HepG2 (cell line): ENCODE measurements at regions not wholly inside any gene's neighbourhood (a gene's known extent, or its start where the extent isn't known, plus 50 kb on each side); places are given as distances from the start of the nearest gene placed in this dataset.

ENCODE experiments used
- ATAC-seq: fragments of 200-7000 bp; cut with Tn5 transposase; 3 replicates; pipeline ENCODE4 v1.9.1; 2020; ENCODE audit warnings: mild to moderate bottlenecking, moderate library complexity
- BruUV-seq: library from RNA; stranded (reverse); fragments of 400-500 nt; replicated peaks from 2 replicates; lab custom pipeline; 2021; lab: Mats Ljungman, UMichigan
- CTCF ChIA-PET: fragments of 300-600 bp; formaldehyde crosslinking; extraction: SDS; loops from one replicate; lab custom pipeline; 2021; ENCODE audit warnings: low total read pairs, inconsistent platforms, low intra/inter-chr PET ratio; lab: Yijun Ruan, JAX
- POLR2A ChIA-PET: fragments of 350-600 bp; sonication (Branson Sonifier 250); formaldehyde crosslinking; loops from one replicate; lab custom pipeline; 2020; ENCODE audit warnings: antibody characterized with exemption, inconsistent platforms; lab: Yijun Ruan, JAX
- DNase-seq: peaks from one replicate; pipeline ENCODE4 v3.0.0-alpha.2; 2015; ENCODE audit warnings: low spot score
- FAIRE-seq: peaks from 3 replicates; lab custom pipeline; 2011; peaks lifted over from hg19 to GRCh38; lab: Jason Lieb, UNC
- H2AFZ ChIP-seq: one replicate; pipeline ENCODE4 v1.6.1; 2011; ENCODE audit warnings: low read length, inconsistent platforms
- H3K27ac ChIP-seq: fragments of 300-600 bp; 3 replicates; pipeline ENCODE4 v1.8.0; 2011; ENCODE audit warnings: mixed run types, mild to moderate bottlenecking, mixed read lengths, low read length, inconsistent platforms; ENCODE audit not compliant: insufficient read depth; ENCODE audit errors: extremely low read length
- H3K27me3 ChIP-seq, 2 experiments: fragments of 200-600 bp in 1 of 2; 2 replicates in 1 of 2; 3 replicates in 1 of 2; pipeline versions ENCODE4 v1.6.0 to v1.8.0; 2011; ENCODE audit warnings: low read length in 2 of 2, mild to moderate bottlenecking in 2 of 2, moderate library complexity in 2 of 2, inconsistent platforms in 1 of 2; ENCODE audit not compliant: insufficient read depth in 2 of 2, control insufficient read depth in 1 of 2
- H3K36me3 ChIP-seq, 2 experiments: fragments of 200-600 bp in 1 of 2; replicated peaks in 1 of 2; 2 replicates in 1 of 2; 3 replicates in 1 of 2; pipeline versions ENCODE4 v1.5.1 to v1.8.0; 2011; ENCODE audit warnings: low read length in 2 of 2, inconsistent platforms in 1 of 2; ENCODE audit not compliant: insufficient read depth in 2 of 2, control insufficient read depth in 1 of 2
- H3K4me1 ChIP-seq: 2 replicates; pipeline ENCODE4 v1.5.1; 2012; ENCODE audit warnings: low read length, inconsistent platforms; ENCODE audit not compliant: insufficient read depth
- H3K4me2 ChIP-seq: 2 replicates; pipeline ENCODE4 v1.6.0; 2011; ENCODE audit warnings: low read depth, low read length, inconsistent platforms
- H3K4me3 ChIP-seq, 3 experiments: fragments of 200-600 bp in 1 of 3; sonication (generic), shearing (Covaris generic) in 1 of 3; replicated peaks in 1 of 3; 2 replicates each; pipeline ENCODE4 v1.5.1; 2011 to 2016; ENCODE audit warnings: low read length in 3 of 3, inconsistent platforms in 2 of 3, low read depth in 2 of 3, mild to moderate bottlenecking in 2 of 3, control low read depth in 1 of 3, mixed read lengths in 1 of 3; ENCODE audit not compliant: insufficient read depth in 1 of 3
- H3K79me2 ChIP-seq: one replicate; pipeline ENCODE4 v1.6.1; 2011; ENCODE audit warnings: low read length, inconsistent platforms; ENCODE audit not compliant: insufficient read depth
- H3K9ac ChIP-seq: 2 replicates; pipeline ENCODE4 v1.6.0; 2011; ENCODE audit warnings: mild to moderate bottlenecking, low read depth, low read length, inconsistent platforms; ENCODE audit not compliant: insufficient read depth
- H3K9me3 ChIP-seq: 2 replicates; pipeline ENCODE4 v1.5.1; 2012; ENCODE audit warnings: mild to moderate bottlenecking, low read length
- H4K20me1 ChIP-seq: 2 replicates; pipeline ENCODE4 v1.6.0; 2011; ENCODE audit warnings: inconsistent platforms, mild to moderate bottlenecking, low read length, moderate library complexity; ENCODE audit not compliant: insufficient read depth
- ARID4A ChIP-seq: sonication (generic); formaldehyde crosslinking; IDR thresholded peaks from 2 replicates; pipeline ENCODE4 v1.5.0; 2020; ENCODE audit warnings: mild to moderate bottlenecking, missing genetic modification reagents, borderline replicate concordance
- EEA1 ChIP-seq: sonication (generic); formaldehyde crosslinking; IDR thresholded peaks from 2 replicates; pipeline ENCODE4 v1.5.1; 2020; ENCODE audit warnings: mild to moderate bottlenecking, missing genetic modification reagents, borderline replicate concordance
- MLX ChIP-seq: IDR thresholded peaks from 2 replicates; pipeline ENCODE4 v1.6.1; 2016
- SIX1 ChIP-seq: sonication (generic); formaldehyde crosslinking; IDR thresholded peaks from 2 replicates; pipeline ENCODE4 v1.4.0; 2020; ENCODE audit warnings: missing genetic modification reagents, borderline replicate concordance
- SNAI1 ChIP-seq: sonication (generic); formaldehyde crosslinking; IDR thresholded peaks from 2 replicates; pipeline ENCODE4 v1.5.0; 2020; ENCODE audit warnings: mild to moderate bottlenecking, missing genetic modification reagents, borderline replicate concordance
- TAF1 ChIP-seq: sonication (generic); formaldehyde crosslinking; IDR thresholded peaks from 2 replicates; pipeline ENCODE4 v1.4.0; 2020; ENCODE audit warnings: missing genetic modification reagents
- YY1 ChIP-seq: IDR thresholded peaks from 2 replicates; pipeline ENCODE4 v1.6.1; 2011; ENCODE audit warnings: low read length, low read depth, moderate library complexity, mild to moderate bottlenecking; ENCODE audit not compliant: insufficient read depth, insufficient replicate concordance
- ZNF263 ChIP-seq: sonication (generic); formaldehyde crosslinking; IDR thresholded peaks from 2 replicates; pipeline ENCODE4 v1.4.0; 2020; ENCODE audit warnings: missing genetic modification reagents
- ZNF276 ChIP-seq: sonication (generic); formaldehyde crosslinking; IDR thresholded peaks from 2 replicates; pipeline ENCODE4 v1.4.0; 2020; ENCODE audit warnings: mild to moderate bottlenecking, low read depth, missing genetic modification reagents
- ZNF33B ChIP-seq: sonication (generic); formaldehyde crosslinking; IDR thresholded peaks from 2 replicates; pipeline ENCODE4 v1.5.1; 2020; ENCODE audit warnings: mild to moderate bottlenecking, missing genetic modification reagents
- WGBS: methylation state at CpG from one replicate; pipeline ENCODE4 v1.1.6; 2017; ENCODE audit warnings: low lambda C conversion rate; 5-methylcytosine and 5-hydroxymethylcytosine counted together
- in situ Hi-C: cut with HindIII; loops from 2 replicates; pipeline ENCODE4 v1.10.0; 2017; ENCODE audit warnings: low pct_unique_long_range_greater_than_20kb; ENCODE audit not compliant: extremely low pct_ligation_motif_present
- intact Hi-C: fragments of 100-400 bp; cut with micrococcal nuclease; formaldehyde crosslinking; loops from one replicate; pipeline ENCODE4 v1.10.0; 2022; ENCODE audit not compliant: unreplicated experiment

GRCh38 chr16:62167551-62167950 is 131.3 kb upstream of the CDH8 start:
- 0% methylated on average over 1 of the region's 1 CpG for WGBS
- H3K9ac ChIP-seq = no peak overlapping the region
- no peak overlapping the region for H2AFZ ChIP-seq
- no peak overlapping the region for H3K27ac ChIP-seq
- ATAC-seq (no peak), FAIRE-seq (no peak), DNase-seq (no peak)
- in situ Hi-C loops (no loop called here), intact Hi-C loops (no loop called here)
- POLR2A ChIA-PET = no interaction called here
- CTCF ChIA-PET = no interaction called here
- no TSS peak for BruUV-seq
- no peaks in the 10 kb centered on the region for H3K27me3 ChIP-seq
- H3K4me1 ChIP-seq = no peaks in the 10 kb centered on the region
- no peaks in the 10 kb centered on the region for H3K79me2 ChIP-seq
- H4K20me1 ChIP-seq = no peaks in the 10 kb centered on the region
- no peak for TF ChIP-seq ZNF276
- TF ChIP-seq MLX (CRISPR knock-in tag) = no peak
- TF ChIP-seq EEA1 = no peak
- no peak for TF ChIP-seq ARID4A (CRISPR knock-in tag)
- TF ChIP-seq SNAI1 (CRISPR knock-in tag) = no peak
- TF ChIP-seq ZNF33B (CRISPR knock-in tag) = no peak
- no peak for TF ChIP-seq YY1
- no peak for TF ChIP-seq TAF1
- no peak for TF ChIP-seq ZNF263 (CRISPR knock-in tag)
- no peak for TF ChIP-seq SIX1
- peaks cover 26% of the 10 kb centered on the region for H3K9me3 ChIP-seq
- H3K4me3 ChIP-seq = no peak overlapping the region
- H3K4me2 ChIP-seq = no peak overlapping the region
- no peaks in the 10 kb centered on the region for H3K36me3 ChIP-seq
